ENCODE measurements at regions not wholly inside any gene's neighbourhood (a gene's known extent, or its start where the extent isn't known, plus 50 kb on each side); places are given as distances from the start of the nearest gene placed in this dataset.

DNA sequence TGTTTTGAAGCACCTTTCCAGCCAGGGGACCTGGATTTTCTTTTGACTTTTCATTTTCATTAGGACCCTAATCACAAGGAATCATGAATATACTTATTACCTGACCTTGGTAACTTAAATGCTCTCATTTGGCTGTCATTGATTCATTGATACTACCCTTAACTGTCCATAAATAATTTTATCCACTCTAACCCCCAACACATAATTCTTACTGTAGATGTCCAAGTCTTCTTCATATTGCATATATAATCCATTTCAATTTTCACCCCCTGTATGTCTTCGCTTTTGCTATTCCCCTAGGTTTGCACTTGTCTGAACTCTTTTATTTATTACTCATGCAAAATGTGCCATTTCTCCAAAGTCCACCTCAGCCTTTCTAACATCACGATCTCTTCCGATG, 602.9 kb downstream of the MMUT start:
- Histone ChIP-seq H3K9ac (ENCODE audit: low read length) (no peak overlapping the region), H3K79me2 (ENCODE audit: insufficient read depth, low read length) (no peaks in the 10 kb centered on the region), H3K27me3 (ENCODE audit: low read length) (no peaks in the 10 kb centered on the region), H2AFZ (ENCODE audit: low read depth, low read length, severe bottlenecking) (no peak overlapping the region), H3K36me3 (ENCODE audit: low read length) (no peaks in the 10 kb centered on the region), H3K4me3 (ENCODE audit: insufficient read depth, low read length, poor library complexity, severe bottlenecking) (no peak overlapping the region), H3K9me3 (ENCODE audit: insufficient read depth, low read length) (no peaks in the 10 kb centered on the region), H3K9me2 (replicated peaks; ENCODE audit: insufficient read depth, low read length) (no peaks in the 10 kb centered on the region), H3F3A (ENCODE audit: insufficient read depth) (no peaks in the 10 kb centered on the region), H3K4me2 (ENCODE audit: low read depth, low read length, poor library complexity, severe bottlenecking) (no peak overlapping the region), H3K27ac (ENCODE audit: low read depth, low read length) (no peak overlapping the region), H4K20me1 (ENCODE audit: low read depth, low read length) (no peaks in the 10 kb centered on the region)
- TF ChIP-seq, protein P1, sequence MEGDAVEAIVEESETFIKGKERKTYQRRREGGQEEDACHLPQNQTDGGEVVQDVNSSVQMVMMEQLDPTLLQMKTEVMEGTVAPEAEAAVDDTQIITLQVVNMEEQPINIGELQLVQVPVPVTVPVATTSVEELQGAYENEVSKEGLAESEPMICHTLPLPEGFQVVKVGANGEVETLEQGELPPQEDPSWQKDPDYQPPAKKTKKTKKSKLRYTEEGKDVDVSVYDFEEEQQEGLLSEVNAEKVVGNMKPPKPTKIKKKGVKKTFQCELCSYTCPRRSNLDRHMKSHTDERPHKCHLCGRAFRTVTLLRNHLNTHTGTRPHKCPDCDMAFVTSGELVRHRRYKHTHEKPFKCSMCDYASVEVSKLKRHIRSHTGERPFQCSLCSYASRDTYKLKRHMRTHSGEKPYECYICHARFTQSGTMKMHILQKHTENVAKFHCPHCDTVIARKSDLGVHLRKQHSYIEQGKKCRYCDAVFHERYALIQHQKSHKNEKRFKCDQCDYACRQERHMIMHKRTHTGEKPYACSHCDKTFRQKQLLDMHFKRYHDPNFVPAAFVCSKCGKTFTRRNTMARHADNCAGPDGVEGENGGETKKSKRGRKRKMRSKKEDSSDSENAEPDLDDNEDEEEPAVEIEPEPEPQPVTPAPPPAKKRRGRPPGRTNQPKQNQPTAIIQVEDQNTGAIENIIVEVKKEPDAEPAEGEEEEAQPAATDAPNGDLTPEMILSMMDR (IDR thresholded peaks at IDR 0.05; ENCODE audit: insufficient read depth, low read length, poor library complexity, severe bottlenecking): no peak
- no peak for TF ChIP-seq EZH2phosphoT487 (conservative IDR thresholded peaks at IDR 0.05; ENCODE audit: low read length)

DNA sequence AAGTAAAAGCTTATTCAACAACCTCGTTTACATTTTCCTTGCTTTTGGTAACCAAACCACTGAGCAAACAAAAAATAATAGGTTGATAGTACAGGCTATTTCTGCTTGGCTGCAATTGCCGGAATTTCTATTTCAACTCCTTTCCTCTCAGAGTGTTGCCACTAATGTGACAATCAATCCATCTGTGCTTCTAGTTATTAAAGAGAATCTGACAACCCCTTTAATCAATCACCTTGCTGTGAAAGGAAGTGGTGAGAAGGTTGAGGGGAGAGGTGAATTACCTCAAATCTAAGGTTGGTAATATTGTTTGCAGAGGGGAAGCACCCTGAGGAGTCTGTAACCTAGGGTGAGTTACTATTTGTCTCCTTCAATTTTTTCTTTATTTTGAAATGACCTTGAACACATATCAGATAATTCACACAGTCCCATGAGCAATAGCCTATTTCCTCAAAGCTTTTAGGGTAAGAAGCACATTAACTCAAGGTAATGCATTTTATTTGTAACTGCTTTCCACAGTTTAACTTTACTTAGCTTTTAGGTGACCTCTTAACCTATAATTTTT, 603.4 kb downstream of the MMUT start:
- no peaks in the 10 kb centered on the region for H3K9me2 ChIP-seq (replicated peaks; ENCODE audit: insufficient read depth, low read length)
- no peaks in the 10 kb centered on the region for H3K9me3 ChIP-seq (ENCODE audit: insufficient read depth, low read length)
- no peaks in the 10 kb centered on the region for H3K27me3 ChIP-seq (ENCODE audit: low read length)
- no peak overlapping the region for H2AFZ ChIP-seq (ENCODE audit: low read depth, low read length, severe bottlenecking)
- H3K4me3 ChIP-seq (ENCODE audit: insufficient read depth, low read length, poor library complexity, severe bottlenecking): no peak overlapping the region
- H3K79me2 ChIP-seq (ENCODE audit: insufficient read depth, low read length): no peaks in the 10 kb centered on the region
- no peak overlapping the region for H3K27ac ChIP-seq (ENCODE audit: low read depth, low read length)
- no peaks in the 10 kb centered on the region for H3F3A ChIP-seq (ENCODE audit: insufficient read depth)
- H3K36me3 ChIP-seq (ENCODE audit: low read length): no peaks in the 10 kb centered on the region
- TF ChIP-seq, protein P1 (IDR thresholded peaks at IDR 0.05; ENCODE audit: insufficient read depth, low read length, poor library complexity, severe bottlenecking): no peak
- TF ChIP-seq EZH2phosphoT487 (conservative IDR thresholded peaks at IDR 0.05; ENCODE audit: low read length): no peak
- no peaks in the 10 kb centered on the region for H4K20me1 ChIP-seq (ENCODE audit: low read depth, low read length)
- H3K9ac ChIP-seq (ENCODE audit: low read length): no peak overlapping the region
- no peak overlapping the region for H3K4me2 ChIP-seq (ENCODE audit: low read depth, low read length, poor library complexity, severe bottlenecking)

DNA sequence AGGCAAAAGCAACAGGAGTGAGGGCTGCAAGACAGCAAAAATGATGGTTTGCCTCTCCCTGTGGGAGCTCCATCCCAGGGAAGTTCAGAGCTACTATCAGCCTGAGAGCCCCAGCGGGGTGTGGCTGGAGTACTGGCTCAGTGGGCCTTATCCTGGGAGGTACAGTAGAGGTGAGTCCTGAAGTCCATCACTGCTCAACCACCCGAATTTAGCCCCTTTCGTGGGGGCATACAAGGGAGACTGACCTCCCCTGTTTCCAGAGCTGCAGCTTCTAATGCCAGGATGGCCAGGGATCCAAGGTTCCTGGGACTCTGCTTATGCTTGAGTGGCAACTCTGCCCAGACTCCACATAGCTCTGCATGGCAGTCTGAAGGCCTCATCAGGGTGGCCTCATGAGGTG, 617.8 kb downstream of the MMUT start:
- Histone ChIP-seq H4K20me1 (ENCODE audit: low read depth, low read length) (no peaks in the 10 kb centered on the region), H3K4me3 (ENCODE audit: insufficient read depth, low read length, poor library complexity, severe bottlenecking) (no peak overlapping the region), H2AFZ (ENCODE audit: low read depth, low read length, severe bottlenecking) (no peak overlapping the region), H3K9ac (ENCODE audit: low read length) (no peak overlapping the region), H3K9me3 (ENCODE audit: insufficient read depth, low read length) (peaks cover 12% of the 10 kb centered on the region; the same call in 1 of the 2 replicates), H3K36me3 (ENCODE audit: low read length) (no peaks in the 10 kb centered on the region), H3K9me2 (replicated peaks; ENCODE audit: insufficient read depth, low read length) (no peaks in the 10 kb centered on the region), H3K27me3 (ENCODE audit: low read length) (no peaks in the 10 kb centered on the region), H3F3A (ENCODE audit: insufficient read depth) (no peaks in the 10 kb centered on the region), H3K27ac (ENCODE audit: low read depth, low read length) (no peak overlapping the region), H3K4me2 (ENCODE audit: low read depth, low read length, poor library complexity, severe bottlenecking) (no peak overlapping the region), H3K79me2 (ENCODE audit: insufficient read depth, low read length) (no peaks in the 10 kb centered on the region)
- TF ChIP-seq, protein P1 (IDR thresholded peaks at IDR 0.05; ENCODE audit: insufficient read depth, low read length, poor library complexity, severe bottlenecking): no peak
- no peak for TF ChIP-seq EZH2phosphoT487 (conservative IDR thresholded peaks at IDR 0.05; ENCODE audit: low read length)
